Astrocyte (in vitro differentiated cells and primary cell): ENCODE measurements at regions not wholly inside any gene's neighbourhood (a gene's known extent, or its start where the extent isn't known, plus 50 kb on each side); places are given as distances from the start of the nearest gene placed in this dataset.

Experiments
- EZH2 ChIP-seq: IDR thresholded peaks from 2 replicates; pipeline ENCODE4 v1.6.1; 2012; ENCODE audit warnings: mild to moderate bottlenecking, low read length, inconsistent platforms; ENCODE audit not compliant: insufficient read depth
- TF ChIP-seq, protein P1 (sequence below): IDR thresholded peaks from 2 replicates; pipeline ENCODE4 v1.5.1; 2011; ENCODE audit warnings: low read depth, mild to moderate bottlenecking, inconsistent platforms, low read length, moderate library complexity; ENCODE audit not compliant: insufficient read depth

DNA sequence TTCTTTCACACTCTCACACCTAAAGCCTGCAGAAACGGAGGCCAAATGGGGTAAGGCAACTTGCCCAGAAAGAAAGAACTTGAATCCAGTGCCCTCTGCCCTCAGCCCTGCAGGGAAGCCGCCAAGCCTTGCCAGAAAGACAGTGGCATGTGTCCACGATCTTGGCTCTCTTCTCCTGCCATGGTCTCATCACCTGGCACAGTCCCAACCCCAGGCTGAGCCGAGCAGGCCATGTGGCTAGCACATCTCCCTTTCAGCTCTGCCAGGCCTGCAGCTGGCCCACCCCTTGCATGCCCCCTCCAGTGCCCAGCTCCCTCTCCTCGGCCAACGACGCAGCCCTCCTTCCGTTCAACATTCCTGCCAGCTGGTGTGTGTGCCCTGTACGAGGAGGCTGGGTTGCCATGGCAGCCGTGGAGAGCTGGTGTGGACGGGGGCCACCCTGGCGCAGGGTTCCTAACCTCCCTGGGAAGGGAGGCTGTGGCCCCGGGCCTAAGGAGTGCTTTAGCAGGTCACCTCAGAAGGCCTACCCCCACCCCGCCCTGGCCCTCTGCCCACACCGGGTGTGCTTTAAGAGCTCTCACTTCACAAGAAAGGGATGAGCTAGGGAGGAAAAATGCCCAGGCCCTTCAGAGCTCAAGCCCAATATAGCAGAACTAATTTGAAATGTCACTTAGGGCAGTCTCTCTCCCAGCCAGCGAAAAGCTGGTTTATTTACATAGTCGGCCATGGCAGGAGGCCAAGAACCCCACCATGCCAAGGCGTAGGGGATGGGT is 73.0 kb upstream of the PJA1 start:
- TF ChIP-seq, protein P1, sequence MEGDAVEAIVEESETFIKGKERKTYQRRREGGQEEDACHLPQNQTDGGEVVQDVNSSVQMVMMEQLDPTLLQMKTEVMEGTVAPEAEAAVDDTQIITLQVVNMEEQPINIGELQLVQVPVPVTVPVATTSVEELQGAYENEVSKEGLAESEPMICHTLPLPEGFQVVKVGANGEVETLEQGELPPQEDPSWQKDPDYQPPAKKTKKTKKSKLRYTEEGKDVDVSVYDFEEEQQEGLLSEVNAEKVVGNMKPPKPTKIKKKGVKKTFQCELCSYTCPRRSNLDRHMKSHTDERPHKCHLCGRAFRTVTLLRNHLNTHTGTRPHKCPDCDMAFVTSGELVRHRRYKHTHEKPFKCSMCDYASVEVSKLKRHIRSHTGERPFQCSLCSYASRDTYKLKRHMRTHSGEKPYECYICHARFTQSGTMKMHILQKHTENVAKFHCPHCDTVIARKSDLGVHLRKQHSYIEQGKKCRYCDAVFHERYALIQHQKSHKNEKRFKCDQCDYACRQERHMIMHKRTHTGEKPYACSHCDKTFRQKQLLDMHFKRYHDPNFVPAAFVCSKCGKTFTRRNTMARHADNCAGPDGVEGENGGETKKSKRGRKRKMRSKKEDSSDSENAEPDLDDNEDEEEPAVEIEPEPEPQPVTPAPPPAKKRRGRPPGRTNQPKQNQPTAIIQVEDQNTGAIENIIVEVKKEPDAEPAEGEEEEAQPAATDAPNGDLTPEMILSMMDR = no peak
- TF ChIP-seq EZH2 = no peak
